Osteocyte (in vitro differentiated cells): ENCODE measurements at regions not wholly inside any gene's neighbourhood (a gene's known extent, or its start where the extent isn't known, plus 50 kb on each side); places are given as distances from the start of the nearest gene placed in this dataset.

Experiments
- DNase-seq: peaks from one replicate; pipeline ENCODE4 v3.0.0; 2021; ENCODE audit warnings: mixed read lengths; ENCODE audit not compliant: unreplicated experiment; ENCODE audit errors: extremely low spot score
- H3K27ac Mint-ChIP-seq: one replicate; pipeline ENCODE4 v1.8.0; 2021; ENCODE audit warnings: mild to moderate bottlenecking, mixed read lengths; ENCODE audit not compliant: unreplicated experiment
- H3K27me3 Mint-ChIP-seq: one replicate; pipeline ENCODE4 v1.8.0; 2021; ENCODE audit warnings: mixed read lengths; ENCODE audit not compliant: unreplicated experiment
- H3K36me3 Mint-ChIP-seq: one replicate; pipeline ENCODE4 v1.8.0; 2021; ENCODE audit warnings: mixed read lengths; ENCODE audit not compliant: unreplicated experiment
- H3K4me1 Mint-ChIP-seq: one replicate; pipeline ENCODE4 v1.8.0; 2021; ENCODE audit warnings: mixed read lengths; ENCODE audit not compliant: unreplicated experiment
- H3K4me3 Mint-ChIP-seq: one replicate; pipeline ENCODE4 v1.8.0; 2021; ENCODE audit warnings: mild to moderate bottlenecking, moderate library complexity, mixed read lengths; ENCODE audit not compliant: unreplicated experiment
- H3K9me3 Mint-ChIP-seq: one replicate; pipeline ENCODE4 v1.8.0; 2021; ENCODE audit warnings: mixed read lengths; ENCODE audit not compliant: unreplicated experiment
- CTCF ChIP-seq: fragments of 200-600 bp; sonication (generic); IDR thresholded peaks from 2 replicates; pipeline ENCODE4 v1.5.0; 2021; ENCODE audit warnings: antibody characterized with exemption, mild to moderate bottlenecking, moderate library complexity

DNA sequence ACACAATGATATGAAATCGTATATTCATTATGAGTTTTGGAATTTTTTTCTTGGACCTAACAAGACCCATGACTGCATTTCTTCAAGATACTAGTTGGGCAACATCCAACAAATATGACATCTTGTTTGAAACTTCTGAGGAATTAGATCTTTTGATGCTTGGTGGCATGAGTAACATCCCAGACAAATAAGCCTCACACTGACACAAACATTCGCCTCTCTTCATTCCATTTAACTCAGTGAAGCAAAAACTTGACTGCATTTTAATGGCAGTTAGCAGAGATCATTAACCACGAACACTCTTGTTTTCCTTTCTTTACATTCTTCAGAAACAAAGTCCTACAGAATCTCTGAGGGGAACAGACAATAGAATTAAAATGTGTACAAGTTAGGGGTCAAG lies 758.3 kb downstream of the C12orf50 start:
- no peaks in the 10 kb centered on the region for H3K36me3 Mint-ChIP-seq
- peaks cover under 1% of the 10 kb centered on the region for H3K27me3 Mint-ChIP-seq
- no peak for TF ChIP-seq CTCF
- no peak overlapping the region for H3K4me3 Mint-ChIP-seq
- no peak for DNase-seq
- no peaks in the 10 kb centered on the region for H3K9me3 Mint-ChIP-seq
- no peak overlapping the region for H3K27ac Mint-ChIP-seq
- peaks cover 4% of the 10 kb centered on the region for H3K4me1 Mint-ChIP-seq

DNA sequence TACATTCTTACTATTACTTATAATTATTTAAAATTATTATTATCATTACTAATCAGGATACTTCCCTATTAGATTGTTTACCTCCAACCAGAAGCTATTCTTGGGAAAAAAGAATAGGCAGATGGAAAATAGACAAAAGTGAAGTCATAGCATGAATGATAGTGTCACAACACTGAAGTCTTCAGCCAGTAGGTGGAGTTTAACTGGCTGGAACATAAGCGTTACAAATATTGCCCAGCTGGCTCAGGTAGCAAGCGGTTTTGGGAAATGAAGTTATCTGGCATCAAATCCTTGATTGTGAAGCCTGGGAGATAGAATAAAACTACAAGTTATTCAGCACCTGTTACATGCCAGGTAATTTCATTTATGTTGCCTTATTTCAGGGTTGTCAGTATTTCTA lies 762.9 kb downstream of the C12orf50 start:
- peak; percentile 28 for TF ChIP-seq CTCF
- Mint-ChIP-seq H3K9me3 (no peaks in the 10 kb centered on the region), H3K36me3 (no peaks in the 10 kb centered on the region), H3K4me1 (peaks cover 4% of the 10 kb centered on the region), H3K4me3 (no peak overlapping the region), H3K27me3 (no peaks in the 10 kb centered on the region), H3K27ac (no peak overlapping the region)
- DNase-seq: no peak

- Mint-ChIP-seq H3K36me3 (no peaks in the 10 kb centered on the region), H3K9me3 (no peaks in the 10 kb centered on the region), H3K4me3 (no peak overlapping the region), H3K27me3 (no peaks in the 10 kb centered on the region), H3K4me1 (peaks cover 2% of the 10 kb centered on the region), H3K27ac (no peak overlapping the region)
- DNase-seq: no peak
- no peak for TF ChIP-seq CTCF
Observed at GRCh38 chr12:87259391-87259790, 769.8 kb downstream of the C12orf50 start.

DNA sequence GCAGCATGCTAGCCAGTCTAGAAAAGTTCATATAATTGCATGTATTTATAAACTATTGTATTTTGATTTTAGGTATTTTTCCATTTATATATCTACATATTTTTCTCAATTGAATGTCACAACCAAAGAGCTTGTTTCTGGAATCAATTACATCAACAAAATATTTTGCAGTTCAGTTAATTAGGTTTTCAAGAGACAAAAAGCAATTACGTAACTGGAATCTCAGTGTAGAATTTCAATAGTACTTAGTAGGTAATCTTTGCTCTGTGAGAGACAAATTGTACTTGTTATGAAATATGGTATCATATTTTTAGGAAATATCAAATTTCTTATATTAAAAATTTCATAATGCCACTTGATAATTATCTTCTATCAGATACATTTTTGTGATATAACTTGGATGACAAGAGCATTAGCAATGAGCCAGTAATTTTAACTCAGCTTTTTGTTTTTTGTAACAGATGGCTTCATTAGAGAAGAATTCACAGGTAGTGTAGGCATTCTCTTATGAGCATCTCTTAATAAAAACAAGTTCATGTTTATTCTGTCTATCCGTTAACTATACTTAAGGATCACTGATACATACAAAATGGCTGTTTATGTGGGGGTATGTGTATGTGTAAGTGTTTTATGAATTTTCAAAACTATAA lies 774.7 kb downstream of the C12orf50 start:
- no peak overlapping the region for H3K4me3 Mint-ChIP-seq
- TF ChIP-seq CTCF: no peak

DNA sequence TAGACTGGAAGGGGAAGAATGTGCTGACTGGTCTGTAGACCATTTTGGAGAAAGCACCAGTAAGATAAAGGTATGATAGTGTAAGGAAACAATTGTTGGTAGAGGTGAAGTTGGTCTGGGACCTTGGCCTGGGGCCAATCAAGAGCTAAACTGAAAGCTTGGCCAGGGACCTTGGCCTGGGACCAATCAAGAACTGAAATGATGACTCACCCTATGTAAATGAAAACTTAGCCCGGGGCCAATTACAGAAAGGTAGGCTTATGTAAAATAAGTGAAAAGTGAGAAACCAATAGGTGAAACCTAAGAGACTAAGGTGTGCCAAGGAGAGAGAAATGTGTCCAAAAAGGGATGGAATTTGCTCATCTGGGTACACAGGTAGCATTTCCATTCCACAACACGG lies 776.0 kb downstream of the C12orf50 start:
- H3K36me3 Mint-ChIP-seq: no peaks in the 10 kb centered on the region
- no peak for TF ChIP-seq CTCF
- no peak overlapping the region for H3K4me3 Mint-ChIP-seq
- H3K4me1 Mint-ChIP-seq: peaks cover under 1% of the 10 kb centered on the region
- no peak overlapping the region for H3K27ac Mint-ChIP-seq
- peaks cover 9% of the 10 kb centered on the region for H3K27me3 Mint-ChIP-seq
- peaks cover 4% of the 10 kb centered on the region for H3K9me3 Mint-ChIP-seq
- no peak for DNase-seq

More for the DNA sequence above, 774.7 kb downstream of the C12orf50 start:
- peaks cover 9% of the 10 kb centered on the region for H3K27me3 Mint-ChIP-seq
- H3K36me3 Mint-ChIP-seq: no peaks in the 10 kb centered on the region
- H3K27ac Mint-ChIP-seq: no peak overlapping the region
- H3K9me3 Mint-ChIP-seq: peaks cover 4% of the 10 kb centered on the region
- DNase-seq: no peak
- peaks cover under 1% of the 10 kb centered on the region for H3K4me1 Mint-ChIP-seq
